IPS-15b (cell line): ENCODE measurements at regions not wholly inside any gene's neighbourhood (a gene's known extent, or its start where the extent isn't known, plus 50 kb on each side); places are given as distances from the start of the nearest gene placed in this dataset.
"Not testable (repeated sequence)": the region's sequence is repeated elsewhere in the genome, so short reads cannot be mapped to it uniquely, and the experiment has no call there.

Experiments used
- H3K27me3 ChIP-seq: one replicate; pipeline ENCODE4 v1.6.1; 2013; ENCODE audit warnings: low read length; ENCODE audit not compliant: control insufficient read depth, insufficient read depth
- H3K36me3 ChIP-seq: one replicate; pipeline ENCODE4 v1.6.1; 2013; ENCODE audit warnings: low read length; ENCODE audit not compliant: control insufficient read depth, insufficient read depth
- H3K4me1 ChIP-seq: one replicate; pipeline ENCODE4 v1.6.1; 2013; ENCODE audit warnings: mild to moderate bottlenecking, low read length; ENCODE audit not compliant: control insufficient read depth, insufficient read depth
- H3K4me3 ChIP-seq: one replicate; pipeline ENCODE4 v1.5.1; 2013; ENCODE audit warnings: low read depth, low read length
- H3K9ac ChIP-seq: one replicate; pipeline ENCODE4 v1.6.1; 2013; ENCODE audit warnings: low read depth, mild to moderate bottlenecking, low read length
- H3K9me3 ChIP-seq: one replicate; pipeline ENCODE4 v1.6.1; 2013; ENCODE audit warnings: mild to moderate bottlenecking, low read length; ENCODE audit not compliant: control insufficient read depth, insufficient read depth

DNA sequence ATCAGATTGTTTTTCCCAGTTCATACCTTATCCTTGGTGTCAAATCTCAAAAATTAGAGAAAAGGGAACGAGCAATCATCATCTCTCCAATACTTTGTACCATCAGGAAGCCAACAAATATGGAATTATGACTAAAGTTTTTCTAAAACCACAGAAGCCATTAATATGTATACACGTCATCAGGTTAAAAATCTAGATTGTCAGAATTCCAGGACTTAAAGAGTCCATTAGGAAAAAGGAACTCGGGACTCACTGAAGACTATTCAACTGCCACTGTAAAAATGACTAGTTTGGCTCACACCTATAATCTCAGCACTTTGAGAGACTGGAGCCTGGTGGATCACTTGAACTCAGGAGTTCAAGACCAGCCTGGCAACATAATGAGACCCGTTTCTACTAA, 344.4 kb upstream of the LRRC4C start:
- Histone ChIP-seq H3K9me3 (no peaks in the 10 kb centered on the region), H3K36me3 (no peaks in the 10 kb centered on the region), H3K4me3 (no peak overlapping the region), H3K27me3 (no peaks in the 10 kb centered on the region), H3K4me1 (no peaks in the 10 kb centered on the region), H3K9ac (no peak overlapping the region)

- Histone ChIP-seq H3K9ac (no peak overlapping the region), H3K4me1 (no peaks in the 10 kb centered on the region), H3K4me3 (no peak overlapping the region), H3K36me3 (no peaks in the 10 kb centered on the region), H3K9me3 (no peaks in the 10 kb centered on the region), H3K27me3 (no peaks in the 10 kb centered on the region)
Observed at GRCh38 chr11:41816396-41816795, 356.9 kb upstream of the LRRC4C start.

- not testable (repeated sequence) for H3K4me1 ChIP-seq, H3K4me3 ChIP-seq, H3K9ac ChIP-seq, H3K36me3 ChIP-seq, H3K27me3 ChIP-seq, H3K9me3 ChIP-seq
Observed at GRCh38 chr11:41824287-41824686, 364.8 kb upstream of the LRRC4C start.

- H3K9me3 ChIP-seq = no peaks in the 10 kb centered on the region
- H3K27me3 ChIP-seq = no peaks in the 10 kb centered on the region
- no peaks in the 10 kb centered on the region for H3K4me1 ChIP-seq
Observed at GRCh38 chr11:41826085-41826484, 366.6 kb upstream of the LRRC4C start.

GRCh38 chr11:41836431-41836830, 377.0 kb upstream of the LRRC4C start:
- Histone ChIP-seq H3K27me3 (no peaks in the 10 kb centered on the region), H3K4me1 (no peaks in the 10 kb centered on the region), H3K9ac (no peak overlapping the region), H3K4me3 (no peak overlapping the region), H3K36me3 (no peaks in the 10 kb centered on the region), H3K9me3 (no peaks in the 10 kb centered on the region)

More at GRCh38 chr11:41826085-41826484, 366.6 kb upstream of the LRRC4C start:
- Histone ChIP-seq H3K9ac (no peak overlapping the region), H3K4me3 (no peak overlapping the region), H3K36me3 (no peaks in the 10 kb centered on the region)

DNA sequence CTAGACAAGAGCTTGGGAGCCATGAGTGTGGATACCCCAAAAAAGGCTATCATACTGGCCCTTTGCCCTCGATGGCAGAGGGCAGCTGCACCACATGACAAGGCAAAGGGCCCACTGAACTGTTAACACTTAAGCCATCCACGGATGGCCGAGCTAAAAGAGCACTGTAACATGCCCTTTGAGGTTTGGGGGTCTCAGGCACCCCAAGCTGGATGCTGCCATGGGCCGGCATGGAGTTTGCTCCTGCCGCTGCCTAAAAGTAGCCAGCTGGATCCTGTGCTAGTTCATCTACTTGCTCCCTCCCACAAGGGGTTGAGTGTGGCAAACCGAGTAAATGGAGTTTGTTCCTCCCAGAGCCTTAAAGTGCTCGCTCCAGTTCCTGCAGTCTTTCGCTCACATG, 383.2 kb upstream of the LRRC4C start:
- no peaks in the 10 kb centered on the region for H3K4me1 ChIP-seq
- no peaks in the 10 kb centered on the region for H3K27me3 ChIP-seq
- no peak overlapping the region for H3K4me3 ChIP-seq
- no peak overlapping the region for H3K9ac ChIP-seq
- peaks cover 3% of the 10 kb centered on the region for H3K36me3 ChIP-seq
- peaks cover 5% of the 10 kb centered on the region for H3K9me3 ChIP-seq

DNA sequence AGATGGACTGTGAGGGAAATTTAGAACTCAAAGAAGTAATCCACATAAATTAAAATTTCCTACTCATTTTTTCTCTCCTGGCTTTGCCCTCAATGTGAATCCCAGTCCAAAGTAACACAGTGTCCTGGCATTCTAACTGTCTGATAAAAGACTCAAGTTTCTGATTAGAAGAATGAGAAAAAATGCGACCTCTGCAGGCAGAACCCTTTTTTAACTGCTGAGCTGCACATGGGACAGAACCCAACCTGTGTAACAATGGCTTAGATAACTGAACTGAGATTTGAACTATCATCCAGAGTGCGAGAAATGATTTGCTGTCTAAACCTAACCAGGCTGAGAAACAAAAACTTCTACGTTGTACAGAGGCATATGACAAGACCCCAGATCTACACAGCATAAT, 385.6 kb upstream of the LRRC4C start:
- H3K36me3 ChIP-seq = peaks cover 3% of the 10 kb centered on the region
- peaks cover 5% of the 10 kb centered on the region for H3K9me3 ChIP-seq
- no peak overlapping the region for H3K9ac ChIP-seq
- H3K4me3 ChIP-seq = no peak overlapping the region
- H3K27me3 ChIP-seq = no peaks in the 10 kb centered on the region
- H3K4me1 ChIP-seq = no peaks in the 10 kb centered on the region

DNA sequence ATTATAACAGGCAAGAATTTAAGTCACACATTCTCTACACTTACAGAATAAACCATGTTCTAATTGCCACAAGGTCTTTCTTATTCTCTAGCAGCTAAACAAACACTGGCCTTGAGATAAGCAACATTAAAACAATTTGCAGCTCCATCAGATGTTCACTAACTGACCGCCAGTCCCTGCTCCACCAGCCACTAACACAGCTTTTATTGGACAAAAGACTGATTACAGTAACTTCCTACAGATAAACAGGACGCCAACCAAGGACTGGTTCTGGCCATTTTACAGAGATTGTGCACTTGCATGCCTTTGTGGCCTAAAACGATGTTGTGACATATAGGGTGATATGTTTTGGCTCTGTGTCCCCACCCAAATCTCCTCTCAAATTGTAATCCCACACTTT, 388.9 kb upstream of the LRRC4C start:
- Histone ChIP-seq H3K27me3 (no peaks in the 10 kb centered on the region), H3K4me3 (no peak overlapping the region), H3K36me3 (no peaks in the 10 kb centered on the region), H3K9me3 (no peaks in the 10 kb centered on the region), H3K4me1 (peaks cover 4% of the 10 kb centered on the region), H3K9ac (no peak overlapping the region)

DNA sequence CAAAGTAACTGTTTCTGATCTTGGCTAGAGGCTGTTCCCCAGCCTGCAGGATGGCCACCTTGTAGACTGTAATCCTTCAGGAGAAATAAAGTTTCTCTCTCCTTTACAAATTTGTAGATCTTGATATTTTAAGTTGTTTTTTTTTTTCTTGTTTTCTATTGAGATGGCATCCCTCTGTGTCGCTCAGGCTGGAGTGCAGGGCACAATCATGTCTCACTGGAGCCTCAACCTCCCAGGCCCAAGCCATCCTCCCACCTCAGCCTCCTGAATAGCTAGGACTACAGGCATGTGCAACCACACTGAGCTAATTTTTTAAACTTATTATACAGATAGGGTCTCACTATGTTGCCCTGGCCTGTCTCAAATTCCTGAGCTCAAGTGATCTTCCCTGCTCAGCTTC, 389.8 kb upstream of the LRRC4C start:
- Histone ChIP-seq H3K27me3 (no peaks in the 10 kb centered on the region), H3K4me1 (peaks cover 5% of the 10 kb centered on the region), H3K36me3 (no peaks in the 10 kb centered on the region), H3K9ac (no peak overlapping the region), H3K4me3 (no peak overlapping the region), H3K9me3 (no peaks in the 10 kb centered on the region)

DNA sequence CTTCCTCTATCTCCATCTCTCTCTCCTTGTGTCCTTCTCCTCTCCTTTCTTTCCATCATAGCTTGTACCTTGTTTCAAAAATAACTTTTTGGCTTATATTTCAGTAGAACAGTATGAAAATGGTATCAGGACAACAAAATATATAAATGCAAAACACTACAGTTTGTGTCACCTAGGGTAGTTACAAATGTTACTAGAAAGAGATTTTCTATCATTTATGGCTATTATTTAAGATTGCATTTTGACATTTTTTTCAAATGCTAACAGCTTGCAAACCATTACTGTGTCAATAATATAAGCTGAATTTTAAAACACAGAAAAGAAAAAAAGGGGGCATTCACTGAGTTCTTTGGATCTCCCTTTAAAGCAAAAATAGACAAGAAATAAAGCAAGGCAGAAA, 392.3 kb upstream of the LRRC4C start:
- peaks cover 5% of the 10 kb centered on the region for H3K4me1 ChIP-seq
- H3K9ac ChIP-seq = no peak overlapping the region
- no peak overlapping the region for H3K4me3 ChIP-seq
- no peaks in the 10 kb centered on the region for H3K27me3 ChIP-seq
- no peaks in the 10 kb centered on the region for H3K9me3 ChIP-seq
- no peaks in the 10 kb centered on the region for H3K36me3 ChIP-seq

GRCh38 chr11:41861838-41862237, 402.4 kb upstream of the LRRC4C start:
- H3K27me3 ChIP-seq = no peaks in the 10 kb centered on the region
- no peaks in the 10 kb centered on the region for H3K9me3 ChIP-seq
- no peaks in the 10 kb centered on the region for H3K36me3 ChIP-seq
- H3K4me3 ChIP-seq = no peak overlapping the region
- H3K9ac ChIP-seq = no peak overlapping the region
- H3K4me1 ChIP-seq = no peaks in the 10 kb centered on the region

DNA sequence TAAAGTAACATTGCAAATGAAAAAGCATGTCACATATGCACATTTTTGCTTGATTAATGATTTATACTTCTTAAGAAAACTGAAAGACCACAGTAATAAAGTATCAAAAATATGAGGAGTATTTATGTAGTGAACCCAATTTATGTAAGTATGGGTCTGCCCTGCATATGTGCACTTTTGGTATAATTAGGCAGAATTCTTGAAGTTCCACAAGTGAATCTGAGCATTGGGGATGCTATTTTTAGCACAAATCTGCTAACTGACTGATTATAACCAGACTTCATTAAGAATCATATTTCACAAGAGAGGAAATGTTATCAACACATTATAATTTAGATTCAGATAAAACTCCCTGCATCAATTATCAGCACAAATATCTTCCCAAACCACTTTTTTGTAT, 407.1 kb upstream of the LRRC4C start:
- H3K36me3 ChIP-seq = no peaks in the 10 kb centered on the region
- no peak overlapping the region for H3K9ac ChIP-seq
- H3K4me1 ChIP-seq = no peaks in the 10 kb centered on the region
- no peak overlapping the region for H3K4me3 ChIP-seq
- no peaks in the 10 kb centered on the region for H3K9me3 ChIP-seq
- H3K27me3 ChIP-seq = no peaks in the 10 kb centered on the region

DNA sequence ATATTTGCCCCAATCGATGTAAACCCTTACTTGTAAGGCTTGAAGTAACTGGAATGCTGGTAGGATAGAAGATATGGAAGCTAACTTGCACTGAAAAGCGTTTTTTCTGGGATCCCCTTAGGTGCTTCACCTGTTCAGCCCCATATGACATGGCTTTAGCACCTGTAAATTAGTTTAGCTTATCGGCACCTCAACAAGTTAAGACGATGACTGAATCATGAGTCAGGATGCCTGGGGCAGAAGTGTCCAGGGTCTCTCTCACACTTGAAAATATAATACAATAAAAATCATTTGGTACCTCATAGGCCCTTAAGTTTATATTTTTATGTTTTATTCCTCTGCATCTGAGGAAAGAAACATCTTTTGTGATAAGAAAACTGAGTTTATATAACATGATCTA, 409.2 kb upstream of the LRRC4C start:
- Histone ChIP-seq H3K36me3 (no peaks in the 10 kb centered on the region), H3K4me3 (no peak overlapping the region), H3K9me3 (no peaks in the 10 kb centered on the region), H3K4me1 (no peaks in the 10 kb centered on the region), H3K9ac (no peak overlapping the region), H3K27me3 (no peaks in the 10 kb centered on the region)
